ENCODE measurements at regions not wholly inside any gene's neighbourhood (a gene's known extent, or its start where the extent isn't known, plus 50 kb on each side); places are given as distances from the start of the nearest gene placed in this dataset.
"Not testable (repeated sequence)": the region's sequence is repeated elsewhere in the genome, so short reads cannot be mapped to it uniquely, and the experiment has no call there.

- no peak for DNase-seq (ENCODE audit: low read depth, low spot score)
- H3K4me3 ChIP-seq (ENCODE audit: low read depth, low read length): no peak overlapping the region
- no peak for TF ChIP-seq CTCF (IDR thresholded peaks at IDR 0.05; ENCODE audit: insufficient read depth, low read length, missing control alignments)
- ChIA-PET POLR2A (no interaction called here), CTCF (no interaction called here)
These were observed 90.8 kb upstream of the USP29 start for GRCh38 chr19:57028804-57029525.

- ChIA-PET CTCF (no interaction called here), POLR2A (no interaction called here)
- DNase-seq (ENCODE audit: low read depth, low spot score): no peak
- TF ChIP-seq CTCF (IDR thresholded peaks at IDR 0.05; ENCODE audit: insufficient read depth, low read length, missing control alignments): no peak
- H3K4me3 ChIP-seq (ENCODE audit: low read depth, low read length): no peak overlapping the region
These were observed 88.7 kb upstream of the USP29 start for GRCh38 chr19:57031106-57031505.

GRCh38 chr19:57033576-57033975 lies 86.2 kb upstream of the USP29 start:
- no peak overlapping the region for H3K4me3 ChIP-seq (ENCODE audit: low read depth, low read length)
- ChIA-PET POLR2A (no interaction called here), CTCF (no interaction called here)
- no peak for DNase-seq (ENCODE audit: low read depth, low spot score)
- TF ChIP-seq CTCF (IDR thresholded peaks at IDR 0.05; ENCODE audit: insufficient read depth, low read length, missing control alignments): no peak

GRCh38 chr19:57034544-57034943 lies 85.2 kb upstream of the USP29 start:
- DNase-seq (ENCODE audit: low read depth, low spot score): no peak
- H3K4me3 ChIP-seq (ENCODE audit: low read depth, low read length): no peak overlapping the region
- no peak for TF ChIP-seq CTCF (IDR thresholded peaks at IDR 0.05; ENCODE audit: insufficient read depth, low read length, missing control alignments)
- POLR2A ChIA-PET: no interaction called here
- CTCF ChIA-PET: no interaction called here

GRCh38 chr19:57035740-57036139 lies 84.0 kb upstream of the USP29 start:
- POLR2A ChIA-PET; DNase-seq (ENCODE audit: low read depth, low spot score); CTCF ChIA-PET; H3K4me3 ChIP-seq (ENCODE audit: low read depth, low read length): not testable (repeated sequence)

GRCh38 chr19:57037556-57037955 lies 82.2 kb upstream of the USP29 start:
- POLR2A ChIA-PET: no interaction called here
- no peak overlapping the region for H3K4me3 ChIP-seq (ENCODE audit: low read depth, low read length)
- DNase-seq (ENCODE audit: low read depth, low spot score): no peak

More at GRCh38 chr19:57037556-57037955, 82.2 kb upstream of the USP29 start:
- no peak for TF ChIP-seq CTCF (IDR thresholded peaks at IDR 0.05; ENCODE audit: insufficient read depth, low read length, missing control alignments)
- CTCF ChIA-PET: no interaction called here
